ENCODE measurements at regions not wholly inside any gene's neighbourhood (a gene's known extent, or its start where the extent isn't known, plus 50 kb on each side); places are given as distances from the start of the nearest gene placed in this dataset.

DNA sequence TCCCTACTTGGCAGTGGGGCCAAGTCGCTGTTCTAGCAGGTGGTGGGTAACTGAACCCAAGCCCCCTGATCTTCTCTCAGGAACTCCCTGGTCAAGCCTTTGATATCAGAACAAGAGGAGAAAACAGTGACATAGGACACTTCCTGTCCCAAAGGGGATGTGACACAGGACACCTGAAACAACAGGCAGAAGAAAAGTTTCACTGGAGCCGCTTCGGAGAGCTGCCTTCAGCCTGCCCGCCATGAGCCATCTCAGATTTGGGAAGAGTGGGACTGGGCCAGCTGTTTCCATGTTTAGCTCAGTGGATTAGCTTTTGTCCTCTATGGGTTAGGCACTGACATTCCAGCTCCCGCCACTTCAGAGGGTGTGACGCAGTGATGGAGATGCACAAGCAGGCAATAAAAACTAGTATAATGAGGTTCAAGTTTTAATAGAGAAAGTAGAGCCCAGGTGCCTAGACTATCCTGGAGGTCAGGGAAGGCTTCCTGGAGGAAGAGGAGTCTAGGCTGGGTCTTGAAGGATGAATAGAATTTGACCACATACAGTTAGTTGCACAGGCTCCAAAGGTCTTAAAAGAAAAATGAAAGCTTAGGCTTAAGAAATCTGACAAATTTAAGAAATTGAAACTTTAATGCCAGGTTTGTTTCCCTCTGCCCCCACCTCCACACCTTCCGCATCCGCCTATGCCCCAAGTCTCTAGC is 104.1 kb upstream of the SPRY4 start:
- Mint-ChIP-seq H3K4me1 (peaks cover 39% of the 10 kb centered on the region), H3K27ac (no peak overlapping the region), H3K4me3 (no peak overlapping the region), H3K27me3 (no peaks in the 10 kb centered on the region), H3K9me3 (ENCODE audit: low read depth) (no peaks in the 10 kb centered on the region), H3K36me3 (peaks cover 3% of the 10 kb centered on the region)
- no peak for DNase-seq
- CTCF ChIA-PET, result interaction anchor here (0.7 to 1.7 kb wide), 2 partner anchors 8 to 336 kb away, joined by 3 to 4 read pairs; no protein-coding TSS in a partner anchor
- no peak for ATAC-seq

DNA sequence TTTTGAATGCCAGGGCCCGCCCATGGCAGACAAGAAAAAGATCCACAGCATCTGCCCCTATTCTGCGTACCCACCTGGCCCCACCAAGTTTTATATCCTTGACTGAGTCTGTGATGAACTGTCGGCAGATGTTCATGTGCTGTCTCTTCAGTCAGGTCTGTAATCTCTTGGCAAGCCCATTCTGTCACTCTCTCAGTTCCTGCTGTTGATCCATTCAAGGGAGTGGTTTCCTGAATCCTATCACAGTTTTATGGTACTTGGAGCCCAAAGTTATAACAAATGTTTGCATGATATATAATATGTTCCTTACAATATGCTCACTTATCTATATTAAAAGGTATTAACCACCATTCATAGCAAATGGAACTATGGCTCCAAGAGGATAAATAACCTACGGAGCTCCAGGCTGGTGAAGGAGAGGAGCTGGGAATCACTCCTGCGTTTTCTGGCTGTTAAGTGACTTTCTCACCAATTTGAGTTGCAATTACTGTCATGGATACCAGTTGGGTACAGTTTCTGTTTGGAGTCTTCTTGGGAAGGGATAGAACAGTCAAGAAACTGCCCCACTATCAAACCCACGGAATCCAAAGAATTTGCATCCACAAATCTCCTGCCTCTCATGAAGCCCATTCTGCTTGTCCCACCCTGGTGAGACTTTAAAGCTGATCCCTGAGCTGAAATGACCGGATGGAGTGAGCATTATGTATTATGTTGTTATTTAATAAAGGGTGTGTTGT is 103.4 kb upstream of the SPRY4 start:
- H3K4me1 Mint-ChIP-seq, result peaks cover 31% of the 10 kb centered on the region
- peaks cover 3% of the 10 kb centered on the region for H3K36me3 Mint-ChIP-seq
- DNase-seq (no peak), ATAC-seq (no peak)
- CTCF ChIA-PET, result interaction anchor here (1.7 kb wide), 1 partner anchor 7 kb away, joined by 4 read pairs; no protein-coding TSS in a partner anchor
- no peaks in the 10 kb centered on the region for H3K27me3 Mint-ChIP-seq
- H3K4me3 Mint-ChIP-seq, result no peak overlapping the region
- no peaks in the 10 kb centered on the region for H3K9me3 Mint-ChIP-seq (ENCODE audit: low read depth)
- H3K27ac Mint-ChIP-seq, result no peak overlapping the region

- Mint-ChIP-seq H3K9me3 (ENCODE audit: low read depth) (no peaks in the 10 kb centered on the region), H3K36me3 (peaks cover 3% of the 10 kb centered on the region), H3K27me3 (no peaks in the 10 kb centered on the region), H3K4me1 (peaks cover 25% of the 10 kb centered on the region), H3K27ac (no peak overlapping the region), H3K4me3 (no peak overlapping the region)
- ATAC-seq (no peak), DNase-seq (no peak)
- CTCF ChIA-PET, result no interaction called here
Observed at GRCh38 chr5:142427529-142427928, 102.7 kb upstream of the SPRY4 start.

DNA sequence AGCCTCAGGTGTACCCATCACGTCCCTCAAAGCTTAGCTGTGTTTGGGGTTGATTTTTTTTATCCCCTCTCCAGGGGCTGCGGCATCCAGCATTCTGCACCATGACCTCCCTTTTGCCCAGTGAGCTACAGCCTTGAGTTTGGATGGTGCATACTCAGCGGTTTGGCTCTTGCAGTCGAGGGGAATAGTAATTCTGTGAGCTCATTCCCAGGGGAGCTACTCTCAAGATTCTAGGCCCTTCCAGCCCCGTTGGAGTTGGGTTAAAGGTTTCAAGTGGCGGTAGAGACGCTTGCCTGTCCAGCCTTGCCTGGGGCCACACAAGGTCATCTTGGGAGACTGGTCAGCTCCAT is 102.2 kb upstream of the SPRY4 start:
- DNase-seq, result no peak
- Mint-ChIP-seq H3K36me3 (peaks cover 1% of the 10 kb centered on the region), H3K4me1 (peaks cover 19% of the 10 kb centered on the region), H3K27ac (no peak overlapping the region), H3K4me3 (no peak overlapping the region), H3K9me3 (ENCODE audit: low read depth) (no peaks in the 10 kb centered on the region), H3K27me3 (no peaks in the 10 kb centered on the region)
- CTCF ChIA-PET, result no interaction called here
- ATAC-seq, result no peak

DNA sequence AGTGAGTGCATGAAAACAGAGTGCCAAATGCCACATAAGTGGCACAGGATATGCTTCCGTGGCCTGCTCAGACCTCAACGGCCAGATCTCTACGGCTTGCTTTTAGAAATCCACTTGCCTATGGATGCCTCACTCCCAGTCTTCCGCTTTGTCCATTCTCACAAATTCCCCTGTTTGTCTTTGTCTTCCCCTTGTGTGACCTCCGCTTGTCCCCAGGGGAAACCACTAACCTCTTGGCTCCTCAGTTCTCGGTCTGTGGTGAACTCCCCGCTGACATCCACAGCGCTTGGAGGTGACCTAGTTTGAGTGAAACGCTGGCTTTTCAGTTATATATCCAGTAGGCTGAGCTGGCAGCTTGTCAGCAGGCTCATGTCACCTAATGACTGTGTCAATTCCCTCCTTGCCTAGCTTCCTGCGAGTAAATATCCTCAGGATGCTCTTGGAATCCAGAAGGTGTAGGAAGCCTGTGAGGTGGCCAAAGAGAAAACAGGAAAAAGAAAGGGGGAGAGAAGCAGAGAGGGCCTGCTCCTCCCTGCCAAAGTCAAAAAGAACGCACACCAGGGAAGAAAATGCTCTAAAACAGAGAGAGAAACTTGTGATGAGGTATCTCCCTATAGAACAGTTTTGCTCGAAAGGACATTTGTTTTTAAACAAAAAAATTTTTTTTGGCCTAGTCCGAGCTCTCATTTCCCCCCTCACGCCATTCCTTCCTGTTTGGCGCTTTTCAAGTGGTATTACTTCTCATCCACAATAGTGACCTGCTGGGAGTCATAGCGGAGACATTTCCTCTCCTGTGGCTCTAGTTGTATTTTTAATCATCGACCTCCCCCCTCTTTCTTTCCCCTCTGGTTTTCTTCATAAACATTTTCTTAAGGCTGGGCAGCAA is 101.6 kb upstream of the SPRY4 start:
- no peaks in the 10 kb centered on the region for H3K9me3 Mint-ChIP-seq (ENCODE audit: low read depth)
- no peak overlapping the region for H3K4me3 Mint-ChIP-seq
- no peaks in the 10 kb centered on the region for H3K27me3 Mint-ChIP-seq
- ATAC-seq (peak; percentile 58), DNase-seq (peak; percentile 50)
- no peaks in the 10 kb centered on the region for H3K36me3 Mint-ChIP-seq
- CTCF ChIA-PET, result no interaction called here
- H3K4me1 Mint-ChIP-seq, result peaks cover 19% of the 10 kb centered on the region
- H3K27ac Mint-ChIP-seq, result no peak overlapping the region

GRCh38 chr5:142425286-142426065 is 100.7 kb upstream of the SPRY4 start:
- no peaks in the 10 kb centered on the region for H3K27me3 Mint-ChIP-seq
- H3K9me3 Mint-ChIP-seq (ENCODE audit: low read depth), result no peaks in the 10 kb centered on the region
- no peaks in the 10 kb centered on the region for H3K36me3 Mint-ChIP-seq
- CTCF ChIA-PET, result no interaction called here
- no peak for DNase-seq
- ATAC-seq, result no peak
- H3K4me1 Mint-ChIP-seq, result peaks cover 27% of the 10 kb centered on the region
- H3K4me3 Mint-ChIP-seq, result no peak overlapping the region
- H3K27ac Mint-ChIP-seq, result no peak overlapping the region

DNA sequence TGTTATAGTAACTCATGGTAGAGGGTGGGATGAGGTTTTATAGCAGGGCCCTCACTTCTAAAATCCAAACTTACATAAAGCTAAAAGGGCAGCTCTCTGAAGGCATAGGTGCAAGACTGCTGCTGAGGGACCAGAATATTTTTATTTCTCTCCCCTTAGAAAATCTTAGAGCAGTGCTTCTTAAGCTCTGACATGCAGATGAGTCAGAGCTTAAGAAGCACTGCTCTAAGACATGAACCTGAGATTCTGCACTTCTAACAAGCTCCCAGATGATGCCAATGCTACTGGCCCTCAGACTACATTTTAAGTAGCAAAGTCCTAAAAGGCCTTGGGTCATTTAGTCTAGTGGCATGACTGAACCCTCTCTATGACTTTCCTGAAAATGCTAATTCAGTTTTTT is 97.6 kb upstream of the SPRY4 start:
- Mint-ChIP-seq H3K9me3 (ENCODE audit: low read depth) (no peaks in the 10 kb centered on the region), H3K27ac (no peak overlapping the region), H3K36me3 (no peaks in the 10 kb centered on the region), H3K4me3 (no peak overlapping the region), H3K4me1 (peaks cover 32% of the 10 kb centered on the region), H3K27me3 (no peaks in the 10 kb centered on the region)
- DNase-seq (no peak), ATAC-seq (no peak)
- CTCF ChIA-PET, result interaction anchor here (1.1 to 1.5 kb wide), 2 partner anchors 11 to 13 kb away, joined by 3 to 5 read pairs; no protein-coding TSS in a partner anchor

DNA sequence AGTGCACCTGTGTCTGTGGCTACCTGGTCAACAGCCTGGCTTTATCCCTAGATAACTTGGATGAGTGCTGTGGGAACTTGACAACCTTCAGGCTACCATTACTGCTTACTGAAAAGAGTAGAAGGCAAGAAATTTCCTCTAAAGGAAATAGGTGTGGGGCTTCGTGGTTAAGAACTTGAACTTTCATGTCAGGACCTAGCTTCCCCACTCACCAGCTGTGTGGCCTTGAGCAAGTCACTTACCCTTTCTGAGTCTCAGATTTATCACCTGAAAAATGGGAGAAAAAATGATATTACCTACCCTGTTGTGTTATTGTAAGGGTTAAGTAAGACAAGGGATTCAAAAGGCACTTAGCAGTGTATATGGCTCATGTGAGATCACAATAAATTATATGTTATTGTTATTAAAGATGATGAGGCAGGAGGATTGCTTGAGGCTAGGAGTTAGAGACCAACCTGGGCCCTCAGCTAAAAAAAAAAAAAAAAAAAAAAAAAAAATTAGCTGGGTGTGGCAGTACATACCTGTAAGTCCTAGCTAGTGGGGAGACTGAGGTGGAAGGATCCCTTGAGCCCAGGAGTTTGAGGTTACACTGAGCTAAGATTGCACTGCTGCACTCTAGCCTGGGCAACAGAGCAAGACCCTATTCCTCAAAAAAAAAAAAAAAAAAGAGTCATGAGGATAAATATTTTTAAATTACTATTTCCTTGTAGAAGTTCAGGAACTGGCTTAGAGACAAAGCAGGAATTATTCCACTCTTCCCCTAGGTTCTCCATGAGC is 97.0 kb upstream of the SPRY4 start:
- no peaks in the 10 kb centered on the region for H3K27me3 Mint-ChIP-seq
- CTCF ChIA-PET, result interaction anchor here (1.1 to 1.6 kb wide), 3 partner anchors 8 to 14 kb away, joined by 3 to 5 read pairs (median 4); no protein-coding TSS in a partner anchor
- ATAC-seq (no peak), DNase-seq (no peak)
- H3K27ac Mint-ChIP-seq, result no peak overlapping the region
- no peaks in the 10 kb centered on the region for H3K9me3 Mint-ChIP-seq (ENCODE audit: low read depth)
- no peak overlapping the region for H3K4me3 Mint-ChIP-seq
- H3K36me3 Mint-ChIP-seq, result no peaks in the 10 kb centered on the region
- H3K4me1 Mint-ChIP-seq, result peaks cover 29% of the 10 kb centered on the region

GRCh38 chr5:142421228-142421617 is 96.4 kb upstream of the SPRY4 start:
- DNase-seq (no peak), ATAC-seq (no peak)
- H3K4me3 Mint-ChIP-seq, result no peak overlapping the region
- no peaks in the 10 kb centered on the region for H3K36me3 Mint-ChIP-seq
- CTCF ChIA-PET, result interaction anchor here (1.6 kb wide), 1 partner anchor 8 kb away, joined by 4 read pairs; no protein-coding TSS in a partner anchor
- H3K27me3 Mint-ChIP-seq, result no peaks in the 10 kb centered on the region
- no peak overlapping the region for H3K27ac Mint-ChIP-seq
- peaks cover 24% of the 10 kb centered on the region for H3K4me1 Mint-ChIP-seq
- H3K9me3 Mint-ChIP-seq (ENCODE audit: low read depth), result no peaks in the 10 kb centered on the region

DNA sequence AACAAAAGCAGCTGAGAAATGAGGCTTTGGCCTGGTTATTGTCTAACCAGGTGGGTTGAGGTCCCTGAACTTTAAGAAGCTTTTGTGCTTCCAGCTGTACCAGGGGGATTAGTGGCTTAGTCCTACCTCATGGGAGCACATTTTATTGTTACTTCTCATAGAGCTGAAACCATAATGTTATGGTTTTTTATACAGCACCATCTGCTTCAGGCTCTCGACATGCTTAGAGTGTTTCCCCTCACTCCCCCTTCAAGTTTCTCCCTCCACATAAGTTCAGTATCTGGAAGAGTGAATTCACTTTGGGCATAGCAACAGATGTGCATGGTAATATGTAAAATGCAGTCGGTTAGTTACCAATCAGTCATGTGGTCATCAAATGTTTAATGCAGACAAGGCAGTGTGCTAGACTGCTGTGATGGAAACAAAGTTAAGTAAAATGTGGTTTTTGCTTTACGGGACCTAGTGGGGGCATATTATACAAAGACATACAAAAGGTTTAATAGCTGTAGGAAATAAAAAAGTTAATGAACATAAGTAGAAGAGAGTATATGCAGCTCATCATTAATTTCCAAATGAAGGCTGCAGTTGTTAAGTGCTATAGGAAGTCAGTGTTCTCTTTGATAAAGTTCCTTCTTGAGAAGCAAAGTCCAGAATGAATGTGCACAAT is 95.9 kb upstream of the SPRY4 start:
- no peaks in the 10 kb centered on the region for H3K9me3 Mint-ChIP-seq (ENCODE audit: low read depth)
- no peak overlapping the region for H3K27ac Mint-ChIP-seq
- ATAC-seq (no peak), DNase-seq (no peak)
- CTCF ChIA-PET, result interaction anchor here (1.6 kb wide), 1 partner anchor 9 kb away, joined by 4 read pairs; no protein-coding TSS in a partner anchor
- no peak overlapping the region for H3K4me3 Mint-ChIP-seq
- H3K27me3 Mint-ChIP-seq, result no peaks in the 10 kb centered on the region
- peaks cover 19% of the 10 kb centered on the region for H3K4me1 Mint-ChIP-seq
- no peaks in the 10 kb centered on the region for H3K36me3 Mint-ChIP-seq

DNA sequence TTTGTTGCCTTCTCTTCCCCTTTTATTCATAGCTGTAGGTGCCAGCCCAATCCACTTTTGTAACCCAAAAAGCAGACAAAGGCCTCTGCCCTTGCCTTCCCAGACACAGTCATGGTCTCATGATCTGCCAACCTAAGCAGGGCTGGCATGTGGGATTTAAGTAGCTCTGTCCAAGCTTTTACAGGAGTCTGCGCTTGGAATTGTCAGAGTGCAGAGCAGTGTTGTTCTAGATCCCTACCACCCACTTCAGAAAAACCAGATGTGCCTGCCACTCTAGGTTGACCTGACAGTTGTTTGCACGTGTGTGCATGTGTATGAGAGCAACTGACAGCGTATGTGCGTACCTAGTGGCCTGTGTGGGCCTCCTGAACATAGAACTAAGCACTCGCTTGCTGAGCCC is 87.8 kb upstream of the SPRY4 start:
- Mint-ChIP-seq H3K9me3 (ENCODE audit: low read depth) (no peaks in the 10 kb centered on the region), H3K27me3 (no peaks in the 10 kb centered on the region), H3K36me3 (no peaks in the 10 kb centered on the region), H3K27ac (no peak overlapping the region), H3K4me3 (no peak overlapping the region), H3K4me1 (no peaks in the 10 kb centered on the region)
- CTCF ChIA-PET, result interaction anchor here (1.5 kb wide), 1 partner anchor 100 kb away, joined by 3 read pairs; no protein-coding TSS in a partner anchor
- DNase-seq, result no peak
- no peak for ATAC-seq

Data from activated CD8-positive, alpha-beta memory T cell treated with anti-CD3 and anti-CD28 coated beads, Interleukin-2, amount 10 ng/mL, durations not matched to agents 7 days and 5 days (primary cell).